SK-N-SH treated with all-trans-retinoic acid at 6 μM for 48 hours (cell line): ENCODE measurements at regions not wholly inside any gene's neighbourhood (a gene's known extent, or its start where the extent isn't known, plus 50 kb on each side); places are given as distances from the start of the nearest gene placed in this dataset.

ENCODE experiments used
- BACH2 ChIP-seq: fragments of 250-450 bp; sonication (Bioruptor Pico); IDR thresholded peaks from 2 replicates; pipeline ENCODE4 v1.9.0; 2021; ENCODE audit warnings: mild to moderate bottlenecking, borderline replicate concordance
- PATZ1 ChIP-seq: fragments of 250-450 bp; sonication (Bioruptor Pico); IDR thresholded peaks from 2 replicates; pipeline ENCODE4 v1.8.0; 2020; ENCODE audit warnings: mild to moderate bottlenecking, moderate library complexity, borderline replicate concordance
- POU6F1 ChIP-seq: fragments of 250-450 bp; sonication (Bioruptor Pico); IDR thresholded peaks from 2 replicates; pipeline ENCODE4 v1.8.0; 2021; ENCODE audit warnings: low read depth, mild to moderate bottlenecking, moderate library complexity, borderline replicate concordance
- RARB ChIP-seq: fragments of 250-450 bp; sonication (Bioruptor Pico); IDR thresholded peaks from 2 replicates; pipeline ENCODE4 v1.8.0; 2021; ENCODE audit warnings: mild to moderate bottlenecking, moderate library complexity
- TSHZ2 ChIP-seq: fragments of 250-450 bp; sonication (Bioruptor Pico); IDR thresholded peaks from 2 replicates; pipeline ENCODE4 v1.5.0; 2020; ENCODE audit warnings: mild to moderate bottlenecking, moderate library complexity
- ZFP3 ChIP-seq: fragments of 250-450 bp; sonication (Bioruptor Pico); IDR thresholded peaks from 2 replicates; pipeline ENCODE4 v1.5.0; 2020; ENCODE audit warnings: mild to moderate bottlenecking, moderate library complexity
- ZFP30 ChIP-seq: fragments of 450-650 bp; formaldehyde crosslinking; IDR thresholded peaks from 2 replicates; pipeline ENCODE4 v1.5.0; 2022; ENCODE audit warnings: mild to moderate bottlenecking, moderate library complexity
- ZNF70 ChIP-seq: fragments of 450-650 bp; formaldehyde crosslinking; IDR thresholded peaks from 2 replicates; pipeline ENCODE4 v1.5.0; 2020; ENCODE audit warnings: mild to moderate bottlenecking, moderate library complexity

GRCh38 chr14:51449681-51450080 lies 202.0 kb upstream of the FRMD6 start:
- TF ChIP-seq PATZ1 (CRISPR knock-in tag) (no peak), BACH2 (CRISPR knock-in tag) (no peak), POU6F1 (CRISPR knock-in tag) (no peak), TSHZ2 (CRISPR knock-in tag) (no peak), ZNF70 (no peak), ZFP3 (CRISPR knock-in tag) (no peak), ZFP30 (CRISPR knock-in tag) (no peak), RARB (CRISPR knock-in tag) (no peak)
